Peyer's patch (tissue), 4 donors: ENCODE measurements at regions not wholly inside any gene's neighbourhood (a gene's known extent, or its start where the extent isn't known, plus 50 kb on each side); places are given as distances from the start of the nearest gene placed in this dataset.

Source experiments
- POLR2A ChIP-seq, 2 donors: fragments of 450-650 bp; IDR thresholded peaks; one replicate each; pipeline ENCODE4 v1.5.1; 2017; ENCODE audit warnings: antibody characterized with exemption in 2 of 2, mild to moderate bottlenecking in 2 of 2, moderate library complexity in 2 of 2
- TF ChIP-seq, protein P1 (sequence below), 6 experiments: fragments of 450-650 bp in 4 of 6; fragments of 200-600 bp in 2 of 6; sonication (generic) in 1 of 6; IDR thresholded peaks; one replicate each; pipeline ENCODE4 v1.5.1; 2017 to 2019; ENCODE audit warnings: antibody characterized with exemption in 6 of 6, mild to moderate bottlenecking in 3 of 6, moderate library complexity in 1 of 6

DNA sequence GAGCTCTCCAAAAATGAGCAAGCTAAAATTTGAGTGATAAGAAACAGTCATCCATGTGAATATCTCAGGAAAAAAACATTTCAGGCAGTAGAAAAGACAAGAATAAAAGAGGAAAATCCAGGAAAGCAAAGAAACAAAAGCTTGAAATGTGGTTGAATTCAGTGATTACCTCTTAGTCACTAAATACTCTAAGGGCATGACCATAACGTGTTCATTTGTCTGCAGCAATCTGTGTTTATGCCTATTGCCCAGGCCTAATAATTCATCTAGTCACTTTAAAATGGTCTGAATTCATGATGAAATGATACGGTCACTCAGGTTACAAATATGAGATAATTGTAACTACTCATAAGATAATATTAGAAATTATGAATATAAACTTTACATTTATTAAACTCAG lies 837.9 kb downstream of the STPG2 start:
- TF ChIP-seq, protein P1, sequence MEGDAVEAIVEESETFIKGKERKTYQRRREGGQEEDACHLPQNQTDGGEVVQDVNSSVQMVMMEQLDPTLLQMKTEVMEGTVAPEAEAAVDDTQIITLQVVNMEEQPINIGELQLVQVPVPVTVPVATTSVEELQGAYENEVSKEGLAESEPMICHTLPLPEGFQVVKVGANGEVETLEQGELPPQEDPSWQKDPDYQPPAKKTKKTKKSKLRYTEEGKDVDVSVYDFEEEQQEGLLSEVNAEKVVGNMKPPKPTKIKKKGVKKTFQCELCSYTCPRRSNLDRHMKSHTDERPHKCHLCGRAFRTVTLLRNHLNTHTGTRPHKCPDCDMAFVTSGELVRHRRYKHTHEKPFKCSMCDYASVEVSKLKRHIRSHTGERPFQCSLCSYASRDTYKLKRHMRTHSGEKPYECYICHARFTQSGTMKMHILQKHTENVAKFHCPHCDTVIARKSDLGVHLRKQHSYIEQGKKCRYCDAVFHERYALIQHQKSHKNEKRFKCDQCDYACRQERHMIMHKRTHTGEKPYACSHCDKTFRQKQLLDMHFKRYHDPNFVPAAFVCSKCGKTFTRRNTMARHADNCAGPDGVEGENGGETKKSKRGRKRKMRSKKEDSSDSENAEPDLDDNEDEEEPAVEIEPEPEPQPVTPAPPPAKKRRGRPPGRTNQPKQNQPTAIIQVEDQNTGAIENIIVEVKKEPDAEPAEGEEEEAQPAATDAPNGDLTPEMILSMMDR (IDR thresholded peaks at IDR 0.05) = no peak
- no peak for TF ChIP-seq POLR2A (IDR thresholded peaks at IDR 0.05)
